IPS-15b (cell line): ENCODE measurements at regions not wholly inside any gene's neighbourhood (a gene's known extent, or its start where the extent isn't known, plus 50 kb on each side); places are given as distances from the start of the nearest gene placed in this dataset.

ENCODE experiments used
- H3K27me3 ChIP-seq: one replicate; pipeline ENCODE4 v1.6.1; 2013; ENCODE audit warnings: low read length; ENCODE audit not compliant: control insufficient read depth, insufficient read depth
- H3K36me3 ChIP-seq: one replicate; pipeline ENCODE4 v1.6.1; 2013; ENCODE audit warnings: low read length; ENCODE audit not compliant: control insufficient read depth, insufficient read depth
- H3K4me1 ChIP-seq: one replicate; pipeline ENCODE4 v1.6.1; 2013; ENCODE audit warnings: mild to moderate bottlenecking, low read length; ENCODE audit not compliant: control insufficient read depth, insufficient read depth
- H3K4me3 ChIP-seq: one replicate; pipeline ENCODE4 v1.5.1; 2013; ENCODE audit warnings: low read depth, low read length
- H3K9ac ChIP-seq: one replicate; pipeline ENCODE4 v1.6.1; 2013; ENCODE audit warnings: low read depth, mild to moderate bottlenecking, low read length
- H3K9me3 ChIP-seq: one replicate; pipeline ENCODE4 v1.6.1; 2013; ENCODE audit warnings: mild to moderate bottlenecking, low read length; ENCODE audit not compliant: control insufficient read depth, insufficient read depth

- H3K9ac ChIP-seq: no peak overlapping the region
Observed at GRCh38 chr6:166743406-166744222, 116.6 kb upstream of the RPS6KA2 start.

DNA sequence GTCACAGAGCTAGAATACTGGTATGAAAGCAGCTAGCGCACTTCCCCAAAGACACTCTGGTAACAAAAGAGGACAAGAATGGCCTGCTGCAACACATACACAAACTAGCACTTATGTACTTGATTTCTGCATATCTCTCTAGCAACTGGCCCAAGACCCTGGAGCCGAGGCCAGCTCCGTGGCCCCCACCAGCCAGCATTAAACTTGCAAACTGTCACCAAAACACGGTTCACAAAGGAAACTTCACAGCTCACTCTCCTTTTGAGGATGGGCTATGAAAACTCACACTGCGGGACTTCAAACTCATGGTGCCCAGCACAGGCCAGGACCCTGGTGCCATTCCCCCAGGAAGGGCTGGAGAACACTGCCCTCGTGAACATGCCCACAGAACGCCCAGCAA lies 115.9 kb upstream of the RPS6KA2 start:
- H3K4me1 ChIP-seq: peaks cover 5% of the 10 kb centered on the region
- H3K4me3 ChIP-seq: no peak overlapping the region
- H3K36me3 ChIP-seq: no peaks in the 10 kb centered on the region
- no peaks in the 10 kb centered on the region for H3K9me3 ChIP-seq
- H3K27me3 ChIP-seq: no peaks in the 10 kb centered on the region
- H3K9ac ChIP-seq: no peak overlapping the region

More at GRCh38 chr6:166743406-166744222, 116.6 kb upstream of the RPS6KA2 start:
- Histone ChIP-seq H3K9me3 (no peaks in the 10 kb centered on the region), H3K4me1 (peaks cover 5% of the 10 kb centered on the region), H3K36me3 (no peaks in the 10 kb centered on the region), H3K4me3 (no peak overlapping the region), H3K27me3 (no peaks in the 10 kb centered on the region)

- no peaks in the 10 kb centered on the region for H3K27me3 ChIP-seq
- H3K36me3 ChIP-seq: no peaks in the 10 kb centered on the region
- H3K4me1 ChIP-seq: no peaks in the 10 kb centered on the region
- no peak overlapping the region for H3K9ac ChIP-seq
- no peaks in the 10 kb centered on the region for H3K9me3 ChIP-seq
- no peak overlapping the region for H3K4me3 ChIP-seq
Observed at GRCh38 chr6:166739976-166740318, 112.9 kb upstream of the RPS6KA2 start.

GRCh38 chr6:166739117-166739975 lies 112.3 kb upstream of the RPS6KA2 start:
- Histone ChIP-seq H3K9ac (no peak overlapping the region), H3K27me3 (no peaks in the 10 kb centered on the region), H3K9me3 (no peaks in the 10 kb centered on the region), H3K36me3 (no peaks in the 10 kb centered on the region), H3K4me3 (no peak overlapping the region), H3K4me1 (no peaks in the 10 kb centered on the region)

DNA sequence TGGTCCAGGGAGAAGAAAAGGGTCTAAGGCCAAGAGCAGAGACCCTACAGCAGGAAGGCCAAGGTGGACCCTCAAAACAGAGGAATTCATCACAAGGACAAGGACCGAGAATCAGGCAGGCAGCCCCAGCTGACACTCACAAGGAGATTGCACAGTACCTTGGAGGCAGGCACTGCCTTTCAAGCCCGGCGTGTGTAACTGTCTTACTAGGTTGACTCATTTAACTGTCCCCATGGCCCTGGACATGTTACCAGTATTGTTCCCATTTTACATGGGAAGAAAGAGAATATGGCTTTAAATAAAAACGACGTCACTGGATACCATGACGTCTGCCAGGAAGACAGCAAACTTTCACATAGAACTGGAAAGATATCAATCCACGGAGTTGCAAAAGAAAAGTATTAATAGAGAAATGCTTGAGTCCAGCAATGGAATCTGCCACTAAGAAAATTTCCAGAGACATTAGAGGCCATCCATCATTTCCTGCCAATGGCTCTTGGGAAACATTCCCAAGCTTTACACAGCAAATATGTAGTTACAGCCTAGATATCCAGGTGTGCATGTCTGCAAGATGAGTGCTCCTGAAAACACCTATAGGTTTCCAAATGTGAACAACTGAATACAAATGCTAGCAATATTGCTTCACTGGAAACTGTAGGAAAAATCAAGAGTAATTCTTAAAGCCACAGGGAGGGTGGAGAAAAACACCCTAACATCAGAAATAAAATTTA lies 111.5 kb upstream of the RPS6KA2 start:
- Histone ChIP-seq H3K36me3 (no peaks in the 10 kb centered on the region), H3K4me1 (no peaks in the 10 kb centered on the region), H3K9ac (no peak overlapping the region), H3K27me3 (no peaks in the 10 kb centered on the region), H3K4me3 (no peak overlapping the region), H3K9me3 (no peaks in the 10 kb centered on the region)

DNA sequence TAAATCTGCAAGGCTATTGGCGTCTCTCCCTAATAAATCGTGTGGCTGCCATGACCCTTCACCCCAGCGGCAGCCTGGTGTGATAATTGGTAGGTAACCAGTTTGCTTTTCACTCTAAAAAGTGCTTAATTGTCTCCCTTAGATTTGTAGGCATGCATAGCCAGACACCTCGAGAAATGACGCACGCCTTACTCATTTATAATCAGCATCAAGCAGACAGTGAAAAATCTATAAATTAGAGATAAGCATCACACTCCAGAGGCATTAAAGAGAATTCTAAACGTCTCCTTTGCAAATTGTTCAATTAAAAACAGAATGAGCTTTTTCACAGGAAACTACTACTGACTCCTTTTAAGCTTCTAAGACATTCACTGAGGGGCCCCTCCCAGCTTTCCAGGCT lies 110.2 kb upstream of the RPS6KA2 start:
- Histone ChIP-seq H3K9me3 (no peaks in the 10 kb centered on the region), H3K27me3 (no peaks in the 10 kb centered on the region), H3K9ac (no peak overlapping the region), H3K4me1 (no peaks in the 10 kb centered on the region), H3K4me3 (no peak overlapping the region), H3K36me3 (no peaks in the 10 kb centered on the region)

GRCh38 chr6:166736634-166737033 lies 109.6 kb upstream of the RPS6KA2 start:
- H3K9ac ChIP-seq: no peak overlapping the region
- H3K36me3 ChIP-seq: no peaks in the 10 kb centered on the region
- H3K27me3 ChIP-seq: no peaks in the 10 kb centered on the region
- H3K9me3 ChIP-seq: no peaks in the 10 kb centered on the region
- H3K4me1 ChIP-seq: no peaks in the 10 kb centered on the region
- H3K4me3 ChIP-seq: no peak overlapping the region

GRCh38 chr6:166733900-166734299 lies 106.8 kb upstream of the RPS6KA2 start:
- Histone ChIP-seq H3K9me3 (no peaks in the 10 kb centered on the region), H3K27me3 (no peaks in the 10 kb centered on the region), H3K4me3 (no peak overlapping the region), H3K36me3 (no peaks in the 10 kb centered on the region), H3K4me1 (no peaks in the 10 kb centered on the region), H3K9ac (no peak overlapping the region)

- Histone ChIP-seq H3K36me3 (no peaks in the 10 kb centered on the region), H3K9ac (no peak overlapping the region), H3K27me3 (no peaks in the 10 kb centered on the region), H3K9me3 (no peaks in the 10 kb centered on the region), H3K4me3 (no peak overlapping the region), H3K4me1 (no peaks in the 10 kb centered on the region)
Observed at GRCh38 chr6:166729658-166730057, 102.6 kb upstream of the RPS6KA2 start.

DNA sequence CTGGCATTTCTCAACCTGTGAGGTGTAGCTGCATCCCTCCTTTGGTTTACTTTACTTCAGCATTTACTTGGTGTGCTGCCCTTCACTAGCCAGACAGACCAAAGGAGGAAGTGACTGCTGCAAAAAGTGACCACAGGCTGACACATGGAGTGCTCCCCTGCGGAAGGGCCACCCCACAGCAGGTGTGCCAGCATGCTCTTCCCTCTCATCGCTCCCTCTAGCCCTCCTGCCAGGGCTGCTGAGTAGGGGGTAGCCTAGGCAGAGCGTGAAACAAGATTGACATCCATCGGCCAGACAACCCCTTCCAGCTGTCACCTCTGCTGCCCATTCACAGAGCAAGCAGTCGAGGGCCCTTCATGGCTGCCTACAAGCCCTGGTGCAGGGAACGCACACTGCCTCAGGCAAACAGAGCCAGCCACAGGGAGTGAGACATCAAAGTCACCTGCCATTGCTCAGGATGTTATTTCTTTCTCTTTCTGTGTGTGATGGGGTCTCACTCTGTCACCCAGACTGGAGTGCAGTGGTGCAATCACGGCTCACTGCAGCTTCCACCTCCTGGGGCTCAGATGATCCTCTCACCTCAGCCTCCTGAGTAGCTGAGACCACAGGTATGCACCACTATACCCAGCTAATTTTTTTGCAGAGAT lies 102.0 kb upstream of the RPS6KA2 start:
- no peak overlapping the region for H3K4me3 ChIP-seq
- H3K36me3 ChIP-seq: no peaks in the 10 kb centered on the region
- H3K27me3 ChIP-seq: no peaks in the 10 kb centered on the region
- H3K9ac ChIP-seq: no peak overlapping the region
- no peaks in the 10 kb centered on the region for H3K9me3 ChIP-seq
- H3K4me1 ChIP-seq: no peaks in the 10 kb centered on the region

DNA sequence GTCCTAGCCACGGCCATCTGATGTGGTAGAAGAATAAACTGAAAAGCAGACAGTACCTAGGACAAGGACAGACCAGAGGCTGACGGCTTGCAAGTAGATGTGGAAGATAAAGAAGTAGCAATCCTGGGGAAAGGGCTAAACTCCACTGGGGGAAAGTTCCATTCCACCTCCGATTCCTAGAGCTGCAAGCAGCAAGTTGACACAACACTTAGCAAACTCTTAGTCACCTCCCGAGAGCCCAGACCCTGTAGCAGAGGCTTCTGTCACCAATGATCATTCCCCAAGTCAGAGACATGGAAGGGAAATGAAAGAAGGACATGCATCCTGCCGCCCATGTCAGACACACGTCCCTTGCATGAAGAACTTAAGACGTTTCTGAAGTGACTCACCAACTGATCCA lies 99.2 kb upstream of the RPS6KA2 start:
- no peaks in the 10 kb centered on the region for H3K27me3 ChIP-seq
- no peaks in the 10 kb centered on the region for H3K9me3 ChIP-seq
- no peaks in the 10 kb centered on the region for H3K36me3 ChIP-seq
- no peak overlapping the region for H3K4me3 ChIP-seq
- no peaks in the 10 kb centered on the region for H3K4me1 ChIP-seq
- H3K9ac ChIP-seq: no peak overlapping the region
